BJ (cell line): ENCODE measurements at regions not wholly inside any gene's neighbourhood (a gene's known extent, or its start where the extent isn't known, plus 50 kb on each side); places are given as distances from the start of the nearest gene placed in this dataset. TPM values are rescaled to one million over a fixed set of nuclear protein-coding genes. Genes with fewer than 3 reads are reported as not detected.

Experiments
- CTCF ChIA-PET: fragments of 350-600 bp; formaldehyde crosslinking; extraction: SDS; loops from one replicate; lab custom pipeline; 2021; ENCODE audit warnings: antibody characterized with exemption, inconsistent platforms; lab: Yijun Ruan, JAX
- POLR2A ChIA-PET: fragments of 300-600 bp; sonication (Branson Sonifier 250); formaldehyde crosslinking; extraction: SDS; loops from one replicate; lab custom pipeline; 2021; ENCODE audit warnings: antibody characterized with exemption; lab: Charles Lee
- DNase-seq: peaks from one replicate; pipeline ENCODE4 v3.0.0-alpha.2; 2011; ENCODE audit warnings: low read depth
- H3K27me3 ChIP-seq: 2 replicates; pipeline ENCODE4 v1.6.0; 2011; ENCODE audit warnings: low read length; ENCODE audit not compliant: control insufficient read depth, insufficient read depth
- H3K36me3 ChIP-seq: 2 replicates; pipeline ENCODE4 v1.5.1; 2011; ENCODE audit warnings: low read length; ENCODE audit not compliant: control insufficient read depth, insufficient read depth
- H3K4me3 ChIP-seq: 2 replicates; pipeline ENCODE4 v1.5.1; 2011; ENCODE audit warnings: low read depth, mild to moderate bottlenecking, control low read depth, low read length
- small RNA-seq: library from RNA; depleted of rRNA; stranded (forward); fragments of <200 nt; gene quantifications from one replicate; pipeline ENCODE3, GENCODE V24; 2012; ENCODE audit warnings: low replicate concordance, low read depth; ENCODE audit not compliant: insufficient read length
- TF ChIP-seq, protein P1 (sequence below): IDR thresholded peaks from 2 replicates; pipeline ENCODE4 v1.5.1; 2011; ENCODE audit warnings: low read depth, mild to moderate bottlenecking, control low read depth, inconsistent platforms, low read length, moderate library complexity; ENCODE audit not compliant: insufficient read depth

- POLR2A ChIA-PET, result no interaction called here
- Histone ChIP-seq H3K36me3 (no peaks in the 10 kb centered on the region), H3K27me3 (no peaks in the 10 kb centered on the region), H3K4me3 (no peak overlapping the region)
- DNase-seq, result no peak
- TF ChIP-seq, protein P1, sequence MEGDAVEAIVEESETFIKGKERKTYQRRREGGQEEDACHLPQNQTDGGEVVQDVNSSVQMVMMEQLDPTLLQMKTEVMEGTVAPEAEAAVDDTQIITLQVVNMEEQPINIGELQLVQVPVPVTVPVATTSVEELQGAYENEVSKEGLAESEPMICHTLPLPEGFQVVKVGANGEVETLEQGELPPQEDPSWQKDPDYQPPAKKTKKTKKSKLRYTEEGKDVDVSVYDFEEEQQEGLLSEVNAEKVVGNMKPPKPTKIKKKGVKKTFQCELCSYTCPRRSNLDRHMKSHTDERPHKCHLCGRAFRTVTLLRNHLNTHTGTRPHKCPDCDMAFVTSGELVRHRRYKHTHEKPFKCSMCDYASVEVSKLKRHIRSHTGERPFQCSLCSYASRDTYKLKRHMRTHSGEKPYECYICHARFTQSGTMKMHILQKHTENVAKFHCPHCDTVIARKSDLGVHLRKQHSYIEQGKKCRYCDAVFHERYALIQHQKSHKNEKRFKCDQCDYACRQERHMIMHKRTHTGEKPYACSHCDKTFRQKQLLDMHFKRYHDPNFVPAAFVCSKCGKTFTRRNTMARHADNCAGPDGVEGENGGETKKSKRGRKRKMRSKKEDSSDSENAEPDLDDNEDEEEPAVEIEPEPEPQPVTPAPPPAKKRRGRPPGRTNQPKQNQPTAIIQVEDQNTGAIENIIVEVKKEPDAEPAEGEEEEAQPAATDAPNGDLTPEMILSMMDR, result no peak
- CTCF ChIA-PET, result interaction anchor here (1.1 kb wide), 2 partner anchors 10 to 63 kb away, joined by 3 to 4 read pairs; no protein-coding TSS in a partner anchor
Measured at GRCh38 chr22:33112580-33112979, 54.4 kb upstream of the SYN3 start.

GRCh38 chr22:33111491-33111890 is 53.3 kb upstream of the SYN3 start:
- ChIA-PET POLR2A (no interaction called here), CTCF (interaction anchor here (1.1 kb wide), 1 partner anchor 9 kb away, joined by 3 read pairs; no protein-coding TSS in a partner anchor)
- H3K27me3 ChIP-seq, result no peaks in the 10 kb centered on the region
- no peak for DNase-seq
- H3K4me3 ChIP-seq, result no peak overlapping the region
- no peaks in the 10 kb centered on the region for H3K36me3 ChIP-seq
- TF ChIP-seq, protein P1, result no peak

DNA sequence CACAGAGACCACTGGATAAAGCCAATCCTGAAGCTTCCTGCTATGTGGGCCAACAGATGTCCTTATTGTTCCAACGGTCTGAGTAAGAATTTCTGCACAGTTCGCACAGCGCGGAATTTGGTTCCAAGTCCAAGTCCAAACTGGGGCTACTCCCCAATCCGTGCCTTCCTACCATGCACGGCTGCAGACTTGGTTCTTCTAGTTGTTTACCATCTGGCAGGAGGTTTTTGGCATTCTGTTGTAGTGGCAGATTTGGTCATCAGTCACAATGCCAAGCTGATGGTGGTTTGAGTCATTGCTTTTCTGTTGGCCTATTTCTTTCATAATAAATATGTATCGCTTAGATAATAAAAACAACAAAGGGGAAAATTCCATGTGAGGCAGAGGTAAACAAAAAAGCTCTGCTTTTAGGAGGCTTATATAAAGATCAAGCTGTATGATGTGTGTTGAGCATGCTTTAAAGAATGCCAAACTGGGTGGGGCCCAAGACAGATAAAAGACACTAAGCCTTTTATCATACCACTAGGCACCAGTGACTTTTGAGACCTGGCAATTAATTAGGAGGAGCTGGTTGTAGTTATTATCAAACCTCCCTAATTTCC is 52.5 kb upstream of the SYN3 start:
- Histone ChIP-seq H3K27me3 (no peaks in the 10 kb centered on the region), H3K36me3 (no peaks in the 10 kb centered on the region), H3K4me3 (no peak overlapping the region)
- ChIA-PET CTCF (no interaction called here), POLR2A (no interaction called here)
- DNase-seq, result no peak
- TF ChIP-seq, protein P1, result no peak

DNA sequence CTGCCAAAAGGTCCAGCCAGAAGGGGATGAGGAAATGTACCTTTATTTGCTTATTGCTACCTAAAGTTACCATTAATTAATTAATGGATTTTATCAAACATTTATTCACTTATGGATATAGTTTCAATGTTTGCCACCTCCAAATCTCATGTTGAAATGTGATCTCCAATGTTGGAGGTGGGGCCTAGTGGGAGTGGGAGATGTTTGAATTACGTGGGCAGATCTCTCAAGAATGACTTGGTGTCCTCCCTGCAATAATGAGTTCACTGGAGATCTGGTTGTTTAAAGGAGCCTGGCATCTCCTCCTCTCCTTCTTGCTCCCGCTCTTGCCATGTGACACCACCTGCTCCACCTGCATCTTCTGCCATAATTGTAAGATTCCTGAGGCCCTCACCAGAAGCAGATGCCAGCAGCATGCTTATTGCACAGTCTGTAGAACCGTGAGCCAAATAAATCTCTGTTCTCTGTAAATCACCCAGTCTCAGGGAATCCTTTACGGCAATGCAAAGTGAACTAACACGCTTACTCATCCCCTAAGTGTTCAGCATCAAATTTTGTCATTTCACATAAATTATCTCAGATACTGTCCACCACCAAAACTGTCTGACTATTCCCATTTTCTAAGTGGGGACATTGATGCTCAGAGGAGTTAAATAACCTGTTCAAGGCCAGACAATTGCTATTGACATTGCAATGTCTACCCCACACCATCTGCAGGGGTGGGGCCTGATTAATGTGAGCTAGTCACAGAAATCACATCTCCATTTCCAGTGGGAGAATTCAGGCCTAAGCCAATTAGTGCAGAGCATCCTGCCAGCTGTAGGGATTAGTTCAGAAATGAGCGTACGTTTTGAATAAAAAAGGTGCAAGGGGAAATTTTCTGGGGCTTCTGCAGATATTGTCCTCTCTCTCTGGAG is 51.6 kb upstream of the SYN3 start:
- ChIA-PET CTCF (no interaction called here), POLR2A (no interaction called here)
- H3K27me3 ChIP-seq, result no peaks in the 10 kb centered on the region
- TF ChIP-seq, protein P1, result no peak
- DNase-seq, result no peak
- H3K36me3 ChIP-seq, result no peaks in the 10 kb centered on the region
- no peak overlapping the region for H3K4me3 ChIP-seq

GRCh38 chr22:33108037-33108436 is 49.9 kb upstream of the SYN3 start:
- no peak overlapping the region for H3K4me3 ChIP-seq
- TF ChIP-seq, protein P1, result no peak
- ChIA-PET POLR2A (no interaction called here), CTCF (no interaction called here)
- DNase-seq, result no peak
- no peaks in the 10 kb centered on the region for H3K27me3 ChIP-seq
- no peaks in the 10 kb centered on the region for H3K36me3 ChIP-seq

Small RNA genes lying in the stretch of these regions (small RNA-seq; reads per million reads assigned to genes)
- not detected for gene Z82198.3
